DMS 273 treated with DMSO at 0.1 percent for 48 hours (cell line): ENCODE measurements at regions not wholly inside any gene's neighbourhood (a gene's known extent, or its start where the extent isn't known, plus 50 kb on each side); places are given as distances from the start of the nearest gene placed in this dataset.

Source experiments
- DNase-seq: peaks from one replicate; lab custom pipeline; 2025; lab: John Stamatoyannopoulos, UW

DNA sequence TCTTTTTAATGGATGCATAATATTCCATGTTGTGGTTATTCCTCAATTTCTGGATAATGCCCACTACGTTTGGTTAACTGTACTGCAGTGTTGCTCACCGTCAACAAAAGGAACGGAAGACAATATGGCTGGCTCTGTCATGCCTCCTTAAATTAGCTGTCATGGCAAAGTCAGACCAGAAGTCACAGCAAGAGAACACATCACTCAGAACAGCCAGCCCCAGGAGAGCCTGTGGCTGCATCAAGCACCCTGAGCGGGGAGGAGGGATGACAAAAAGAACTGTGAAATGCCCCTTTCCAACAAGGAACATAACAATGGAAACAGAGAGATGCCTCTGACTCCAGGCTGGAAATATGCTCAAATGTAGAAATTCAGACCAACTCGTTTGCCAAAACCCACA is 366.0 kb upstream of the ZNF507 start:
- DNase-seq, result no peak

GRCh38 chr19:31979949-31980670 is 365.3 kb upstream of the ZNF507 start:
- DNase-seq, result no peak

DNA sequence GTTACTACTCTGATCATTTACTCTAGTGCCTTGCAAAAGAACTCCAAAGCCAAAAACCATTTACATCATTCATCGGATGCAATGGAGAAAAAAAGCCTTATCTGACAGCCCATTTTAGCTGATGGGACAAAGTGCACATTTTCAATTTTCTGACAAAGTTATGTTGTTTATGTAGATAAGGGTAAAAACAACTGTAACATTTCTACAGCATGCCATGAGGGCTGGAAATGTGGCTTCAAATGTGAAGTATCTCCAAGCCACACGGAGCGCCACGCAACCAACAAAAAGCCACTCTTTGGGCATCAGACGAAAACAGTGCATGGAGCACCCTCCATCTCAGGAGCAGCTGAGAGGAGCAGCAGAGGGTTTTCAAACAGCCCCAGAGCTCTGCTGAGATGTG is 364.6 kb upstream of the ZNF507 start:
- no peak for DNase-seq

- DNase-seq, result no peak
Measured at GRCh38 chr19:31981545-31981944, 363.9 kb upstream of the ZNF507 start.

DNA sequence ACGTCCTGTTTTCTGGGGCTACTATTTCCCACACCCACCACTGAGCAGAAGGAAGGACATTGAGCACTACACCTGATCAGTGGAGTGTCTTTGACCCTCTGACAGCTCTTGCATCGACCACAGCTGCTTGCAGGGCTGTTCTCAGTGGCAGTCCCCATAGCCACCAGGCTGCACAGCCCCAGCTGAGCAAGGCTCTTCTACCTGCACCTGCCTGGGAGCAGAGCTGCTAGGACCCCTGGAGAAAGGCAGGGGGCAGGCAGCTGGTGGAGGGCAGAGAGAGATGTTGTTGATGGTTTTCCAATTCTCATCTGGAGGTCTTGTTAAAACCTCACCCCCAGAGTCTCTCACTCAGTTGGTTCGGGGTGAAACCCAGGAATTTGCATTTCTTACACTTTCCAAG is 361.8 kb upstream of the ZNF507 start:
- DNase-seq, result no peak

GRCh38 chr19:31985001-31985605 is 360.3 kb upstream of the ZNF507 start:
- no peak for DNase-seq

DNA sequence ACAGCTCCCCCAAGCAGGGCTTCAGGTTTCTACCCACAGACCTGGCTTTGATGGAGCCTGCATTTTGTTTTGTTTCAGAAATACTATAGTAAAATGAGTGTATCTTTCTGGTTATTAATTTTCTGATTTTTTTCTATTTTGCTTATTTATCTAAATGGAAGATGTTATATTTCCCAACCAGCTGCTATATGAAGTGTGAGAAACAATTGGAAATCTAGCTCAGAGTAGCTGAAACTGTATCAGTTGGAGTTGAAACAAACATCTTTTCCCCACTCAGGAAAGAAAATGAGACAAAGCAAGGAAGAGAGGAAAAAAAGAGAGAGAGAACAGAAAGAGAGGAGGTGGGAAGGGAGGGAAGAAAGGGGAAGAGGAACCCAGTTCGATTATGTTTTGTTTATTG is 358.5 kb upstream of the ZNF507 start:
- no peak for DNase-seq

GRCh38 chr19:31988256-31988655 is 357.2 kb upstream of the ZNF507 start:
- DNase-seq, result no peak

DNA sequence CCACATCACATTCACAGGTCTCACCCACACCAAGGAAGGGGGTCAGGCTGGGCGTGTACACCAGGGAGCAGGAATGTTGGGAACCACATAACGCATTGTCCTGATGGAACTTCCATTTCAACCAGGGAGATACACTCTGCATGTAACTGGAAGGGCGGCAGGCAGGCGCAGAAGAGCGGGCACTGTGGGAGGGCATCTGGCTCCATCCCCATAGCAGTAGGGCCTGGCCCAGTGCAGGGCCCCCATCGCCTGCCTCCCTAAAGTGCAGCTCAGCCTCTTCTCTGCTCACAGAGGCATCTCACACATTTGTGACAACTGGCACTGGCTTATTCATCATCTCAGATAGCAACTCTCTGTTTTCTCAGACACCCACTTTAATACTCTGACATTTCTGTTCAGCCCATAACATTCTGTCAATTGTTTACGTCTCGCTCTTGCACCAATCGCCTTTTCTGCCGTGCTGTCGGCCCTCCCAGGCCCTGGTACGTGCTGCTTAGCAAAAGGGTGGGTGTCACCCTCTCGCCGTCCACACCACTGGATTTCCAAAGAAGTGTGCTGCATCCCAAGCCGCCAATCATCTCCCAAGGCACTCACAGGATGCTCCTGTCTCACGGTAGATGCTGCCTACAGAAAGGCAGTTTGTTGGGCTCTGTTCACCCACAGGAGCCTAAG is 353.3 kb upstream of the ZNF507 start:
- no peak for DNase-seq

GRCh38 chr19:31992750-31993149 is 352.7 kb upstream of the ZNF507 start:
- DNase-seq, result no peak

GRCh38 chr19:31995546-31995945 is 349.9 kb upstream of the ZNF507 start:
- no peak for DNase-seq

- no peak for DNase-seq
Measured at GRCh38 chr19:32010071-32010470, 335.3 kb upstream of the ZNF507 start.

DNA sequence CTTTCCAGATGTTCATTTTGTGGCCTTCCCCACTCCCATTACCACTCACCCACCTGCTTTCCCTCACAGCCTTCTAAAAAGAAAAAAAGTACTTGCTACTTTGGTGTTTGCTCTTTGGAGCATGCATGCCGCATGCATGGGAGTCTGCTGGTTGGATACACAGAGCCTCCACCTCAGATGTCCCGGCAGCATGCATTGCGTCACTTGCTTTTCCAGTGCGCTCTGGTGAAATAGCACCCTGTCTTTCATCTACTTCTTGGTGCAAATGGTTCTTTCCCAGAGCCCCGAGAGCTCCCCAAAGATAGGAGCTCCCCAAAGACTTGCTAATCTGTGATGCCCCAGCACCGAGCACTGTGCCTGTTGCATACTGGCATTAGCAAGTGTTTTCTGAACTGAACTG is 333.2 kb upstream of the ZNF507 start:
- DNase-seq, result no peak

GRCh38 chr19:32012886-32013631 is 332.4 kb upstream of the ZNF507 start:
- no peak for DNase-seq

DNA sequence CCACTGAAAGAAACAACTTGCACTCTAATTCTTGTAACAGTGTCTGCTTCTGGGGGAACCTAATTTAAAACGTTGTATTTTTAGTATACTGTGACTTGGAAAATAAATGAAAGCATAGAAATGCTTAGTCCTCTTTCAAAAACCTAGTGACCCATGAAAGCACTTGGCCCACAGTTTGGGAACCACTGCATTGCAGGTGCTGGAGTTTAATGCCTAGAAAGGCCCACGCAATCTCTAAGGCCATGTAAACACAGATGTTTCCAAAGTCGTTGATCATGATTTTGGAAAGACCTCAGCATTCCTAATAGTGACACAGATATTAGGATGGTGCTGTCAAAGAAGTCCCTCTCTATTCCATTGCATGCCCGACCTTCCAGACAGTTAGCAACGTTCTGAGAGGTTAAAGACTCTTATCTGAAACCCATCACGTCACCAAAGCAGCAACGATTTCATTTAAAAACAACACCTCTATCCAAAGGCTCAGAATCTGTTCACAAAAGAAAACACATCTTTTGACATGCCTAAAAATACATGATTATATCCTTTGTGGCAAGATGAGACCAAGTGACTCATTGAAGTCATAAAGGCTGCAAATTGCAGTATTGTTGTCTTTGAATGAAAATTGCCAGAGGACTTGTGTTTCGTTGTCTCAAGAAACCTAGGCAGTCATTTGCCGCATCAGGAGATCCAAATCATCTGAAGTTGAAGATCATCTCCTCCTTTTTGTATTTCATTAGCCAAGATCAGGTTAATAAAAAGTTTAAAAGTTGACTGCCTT is 328.0 kb upstream of the ZNF507 start:
- no peak for DNase-seq

DNA sequence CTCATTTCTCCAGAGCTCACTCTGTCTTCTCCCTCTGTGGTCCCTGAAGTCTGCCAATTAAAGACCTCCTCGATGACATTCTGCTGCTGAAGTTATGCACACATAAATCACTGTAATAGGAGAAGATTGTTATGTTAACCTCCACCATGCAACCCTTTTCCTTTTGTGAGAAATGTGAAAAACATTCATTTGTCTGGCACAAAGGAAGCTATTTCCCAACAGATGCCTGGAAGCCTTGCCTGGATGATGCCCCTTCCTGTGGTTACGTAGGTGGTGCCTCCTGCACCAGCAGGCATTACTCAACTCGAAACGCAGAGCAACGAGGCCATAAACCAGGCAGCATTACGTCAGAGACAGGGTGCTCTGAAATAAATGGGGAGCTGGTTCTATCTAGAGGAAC is 327.4 kb upstream of the ZNF507 start:
- no peak for DNase-seq

- no peak for DNase-seq
Measured at GRCh38 chr19:32020538-32020937, 324.9 kb upstream of the ZNF507 start.

DNA sequence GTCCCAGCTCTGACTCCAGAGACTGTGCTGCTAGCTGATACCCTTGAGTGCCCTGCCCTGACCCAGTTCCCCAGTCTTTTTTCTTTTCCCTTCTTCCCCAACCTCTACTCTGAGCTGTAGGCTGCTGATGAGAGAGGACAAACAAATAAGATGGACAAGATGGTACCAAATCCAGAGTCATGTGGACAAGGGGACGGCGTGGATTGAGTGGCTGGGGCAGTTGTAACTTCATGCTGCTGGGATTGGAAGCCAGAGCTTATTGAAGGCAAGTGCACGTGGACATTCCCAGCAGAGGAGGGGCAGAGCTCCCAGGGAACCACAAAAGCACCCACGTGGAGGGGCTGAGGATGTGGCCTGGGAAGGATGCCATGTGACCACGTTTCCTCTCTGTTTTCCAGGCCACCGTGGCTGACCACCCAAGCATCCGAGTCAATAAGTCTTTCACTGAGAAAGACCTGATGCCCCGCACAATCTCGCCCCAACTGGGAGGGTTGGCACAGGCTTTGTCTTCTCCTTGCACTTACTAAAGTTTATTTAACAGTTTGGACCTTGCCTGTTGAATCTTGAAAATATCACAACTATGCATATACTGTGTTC is 323.3 kb upstream of the ZNF507 start:
- DNase-seq, result no peak

DNA sequence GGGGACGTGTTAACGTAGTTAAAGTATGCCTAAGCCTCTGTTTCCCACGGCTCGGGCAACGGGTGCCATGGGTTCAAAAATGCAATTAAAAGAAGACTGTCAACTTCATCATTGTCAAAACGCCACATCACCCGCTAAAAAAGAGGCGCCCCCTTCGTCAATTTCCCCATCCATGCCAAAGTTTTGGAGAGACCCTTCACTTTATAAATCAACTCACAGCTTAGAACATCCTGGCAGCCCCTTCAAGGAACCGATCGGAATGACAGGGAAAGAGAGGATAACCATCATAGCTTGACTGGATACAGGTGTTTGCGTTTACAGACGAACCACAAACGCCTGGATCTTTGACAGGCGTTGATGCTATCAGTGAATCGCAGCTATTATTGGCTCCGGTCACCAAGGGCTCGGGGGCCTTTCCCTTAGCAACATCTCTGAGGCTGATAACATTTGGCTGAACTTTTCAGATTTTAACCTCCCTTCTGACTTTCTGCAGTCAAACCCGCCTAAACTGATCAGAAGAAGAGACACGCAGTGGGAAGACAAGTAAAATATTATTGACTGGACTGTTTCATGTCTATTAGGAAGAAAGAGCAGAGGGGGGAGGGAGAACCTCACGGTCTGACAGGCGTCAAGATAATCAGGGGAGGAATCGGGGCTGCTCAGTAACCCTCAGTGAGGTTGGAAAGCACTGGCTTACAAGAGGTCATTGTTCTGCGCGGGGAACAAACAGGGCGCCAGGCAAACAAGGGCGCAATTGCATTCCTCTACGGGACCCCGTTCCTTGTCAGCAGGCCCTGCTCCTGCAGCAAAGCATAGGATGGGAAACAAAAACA is 322.5 kb upstream of the ZNF507 start:
- no peak for DNase-seq

GRCh38 chr19:32023564-32023832 is 321.9 kb upstream of the ZNF507 start:
- DNase-seq, result no peak

DNA sequence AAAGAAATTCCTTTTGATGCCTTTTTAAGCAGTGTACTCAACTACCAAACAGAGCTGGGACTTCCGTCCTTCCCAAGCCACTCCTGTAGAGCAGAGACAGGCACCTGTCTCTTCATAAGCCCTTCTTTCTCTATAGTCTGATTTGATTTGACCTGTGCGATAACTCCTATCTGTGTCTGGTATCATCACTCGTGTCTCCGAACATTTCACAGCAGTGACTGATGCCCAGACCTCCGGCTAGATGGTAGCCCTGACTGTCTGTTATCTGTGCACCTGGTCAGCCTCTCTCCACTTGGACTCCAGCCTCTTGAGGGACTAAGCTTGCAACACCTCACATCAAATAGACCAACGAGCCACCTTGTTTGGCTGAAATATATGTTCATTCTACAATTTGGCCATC is 316.2 kb upstream of the ZNF507 start:
- DNase-seq, result no peak
